NCI-H146 treated with DMSO at 0.1 percent for 48 hours (cell line): ENCODE measurements at regions not wholly inside any gene's neighbourhood (a gene's known extent, or its start where the extent isn't known, plus 50 kb on each side); places are given as distances from the start of the nearest gene placed in this dataset.

Source experiments
- DNase-seq: peaks from one replicate; lab custom pipeline; 2025; ENCODE audit not compliant: unreplicated experiment; lab: John Stamatoyannopoulos, UW

- DNase-seq: no peak
Observed at GRCh38 chr1:201705389-201705788, 123.6 kb upstream of the IPO9 start.

DNA sequence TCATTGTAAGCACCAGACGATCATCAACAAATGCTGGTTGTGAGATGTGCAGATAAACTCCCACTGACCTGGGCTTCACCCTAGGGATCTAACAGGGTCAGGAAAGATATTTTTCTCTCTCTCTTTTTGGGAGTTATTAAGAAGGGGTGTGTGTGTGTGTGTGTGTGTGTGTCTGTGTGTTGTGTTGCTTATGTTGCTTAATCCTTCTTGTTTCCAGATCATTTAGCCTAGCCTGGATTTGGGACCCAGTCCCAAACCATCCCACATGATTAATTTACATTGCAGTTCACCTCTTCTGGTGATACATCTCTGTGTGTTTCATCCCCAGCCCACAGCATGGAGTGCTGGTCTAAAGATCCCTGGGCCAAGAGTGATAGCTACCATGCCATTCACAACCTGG, 122.8 kb upstream of the IPO9 start:
- no peak for DNase-seq

- no peak for DNase-seq
Observed at GRCh38 chr1:201707027-201707426, 121.9 kb upstream of the IPO9 start.

- no peak for DNase-seq
Observed at GRCh38 chr1:201707656-201708055, 121.3 kb upstream of the IPO9 start.

- DNase-seq: no peak
Observed at GRCh38 chr1:201708085-201708512, 120.9 kb upstream of the IPO9 start.

GRCh38 chr1:201708691-201709090, 120.3 kb upstream of the IPO9 start:
- DNase-seq: no peak

DNA sequence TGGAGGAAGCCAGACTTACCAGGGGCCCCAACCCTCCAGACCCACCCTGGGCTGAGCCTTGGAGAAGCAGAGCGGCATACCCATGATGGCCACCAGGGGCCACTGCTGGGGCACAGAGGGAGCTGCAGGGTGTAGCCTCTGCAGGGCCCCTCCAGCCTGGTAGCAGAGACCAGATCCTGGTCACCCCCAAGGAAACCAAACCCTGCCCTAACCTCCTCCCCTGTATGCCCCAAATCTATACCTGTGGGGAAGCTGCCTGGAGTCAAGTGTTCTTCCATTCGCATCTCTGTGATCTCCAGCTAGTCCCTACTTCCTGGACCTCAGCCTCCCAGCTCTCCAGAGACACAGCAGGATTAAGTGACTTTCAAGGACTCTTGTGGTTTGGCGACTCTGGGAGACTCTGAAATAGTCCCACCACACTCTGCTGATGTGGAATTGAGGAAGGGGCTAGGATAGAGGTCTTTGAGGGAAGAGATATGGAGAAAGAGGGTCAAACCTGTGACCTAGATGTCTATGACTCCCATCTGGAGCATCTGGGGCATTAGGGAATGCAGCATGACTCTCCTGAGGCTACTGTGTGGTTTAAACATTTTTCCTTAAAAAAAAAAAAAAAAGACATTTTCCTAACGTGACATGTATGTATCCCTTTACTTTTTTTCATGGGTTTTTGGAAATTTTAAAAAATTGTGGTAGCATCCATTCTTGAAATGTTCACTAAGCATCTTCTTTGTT, 119.2 kb upstream of the IPO9 start:
- no peak for DNase-seq

DNA sequence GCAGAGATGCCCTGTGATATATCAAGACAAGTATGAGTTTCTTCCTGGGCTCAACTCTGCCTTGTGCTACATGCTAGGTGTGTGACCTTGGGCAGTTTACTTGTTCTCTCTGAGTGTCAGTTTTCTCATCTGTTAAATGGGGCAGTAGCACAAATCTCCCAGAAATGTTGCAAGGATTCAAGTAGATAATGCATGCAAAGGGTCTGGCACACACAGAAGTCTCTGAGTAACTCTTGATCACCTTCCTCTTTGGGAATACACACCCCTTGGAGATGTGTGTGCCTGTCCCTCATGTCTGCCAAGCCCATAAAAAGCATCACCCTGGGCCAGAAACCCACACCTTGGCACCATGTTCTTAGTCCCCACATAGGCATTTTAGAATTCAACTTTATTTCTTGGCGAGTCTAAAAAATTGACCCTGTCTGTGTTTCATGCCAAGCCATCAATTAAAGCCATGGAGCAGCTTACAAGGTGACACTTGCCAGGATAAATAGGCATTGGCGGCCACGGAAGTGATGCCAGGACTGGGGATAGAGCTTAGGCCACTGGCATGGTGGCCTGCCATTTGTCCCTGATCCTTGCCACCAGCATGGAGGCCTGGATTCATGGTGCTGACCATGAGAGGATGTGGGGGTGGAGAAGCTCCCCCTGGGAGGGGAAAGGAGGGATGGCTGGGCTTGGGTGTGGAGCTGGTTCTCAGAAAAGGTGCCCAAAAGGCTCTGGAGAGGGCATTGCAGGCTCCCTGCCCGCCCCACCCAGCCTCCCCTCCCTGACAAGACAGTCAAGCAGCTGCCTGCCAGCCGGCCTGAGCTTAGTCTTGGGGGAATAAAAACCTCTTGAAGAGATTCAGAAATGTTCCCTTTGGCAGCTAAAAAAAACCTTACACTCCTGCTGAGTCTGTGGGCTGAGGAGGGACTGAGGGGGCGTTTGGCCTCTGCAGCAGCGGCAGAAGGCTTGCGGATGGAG, 118.0 kb upstream of the IPO9 start:
- DNase-seq: no peak

DNA sequence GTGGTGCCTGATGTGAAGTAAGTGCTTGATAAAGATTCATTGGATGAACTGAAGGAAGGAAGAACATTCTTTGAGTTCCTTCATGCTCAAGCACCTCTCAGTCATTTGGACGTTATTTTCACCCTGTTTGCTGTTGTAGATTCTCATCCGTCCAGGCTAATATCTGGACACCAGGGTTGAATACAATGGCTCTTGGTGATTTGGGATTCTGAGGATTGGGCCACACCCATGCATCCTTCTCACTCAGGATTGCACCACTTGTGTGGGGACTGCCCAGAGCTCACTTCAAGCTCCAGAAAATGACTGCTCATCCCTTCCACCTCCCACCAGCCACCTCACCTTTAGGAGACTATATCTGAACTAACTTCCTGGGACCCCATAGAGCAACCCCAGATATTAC, 117.1 kb upstream of the IPO9 start:
- no peak for DNase-seq

GRCh38 chr1:201712387-201713085, 116.4 kb upstream of the IPO9 start:
- DNase-seq: no peak

- no peak for DNase-seq
Observed at GRCh38 chr1:201713086-201713810, 115.7 kb upstream of the IPO9 start.

- DNase-seq: no peak
Observed at GRCh38 chr1:201714542-201715329, 114.2 kb upstream of the IPO9 start.

GRCh38 chr1:201715351-201715750, 113.6 kb upstream of the IPO9 start:
- no peak for DNase-seq

DNA sequence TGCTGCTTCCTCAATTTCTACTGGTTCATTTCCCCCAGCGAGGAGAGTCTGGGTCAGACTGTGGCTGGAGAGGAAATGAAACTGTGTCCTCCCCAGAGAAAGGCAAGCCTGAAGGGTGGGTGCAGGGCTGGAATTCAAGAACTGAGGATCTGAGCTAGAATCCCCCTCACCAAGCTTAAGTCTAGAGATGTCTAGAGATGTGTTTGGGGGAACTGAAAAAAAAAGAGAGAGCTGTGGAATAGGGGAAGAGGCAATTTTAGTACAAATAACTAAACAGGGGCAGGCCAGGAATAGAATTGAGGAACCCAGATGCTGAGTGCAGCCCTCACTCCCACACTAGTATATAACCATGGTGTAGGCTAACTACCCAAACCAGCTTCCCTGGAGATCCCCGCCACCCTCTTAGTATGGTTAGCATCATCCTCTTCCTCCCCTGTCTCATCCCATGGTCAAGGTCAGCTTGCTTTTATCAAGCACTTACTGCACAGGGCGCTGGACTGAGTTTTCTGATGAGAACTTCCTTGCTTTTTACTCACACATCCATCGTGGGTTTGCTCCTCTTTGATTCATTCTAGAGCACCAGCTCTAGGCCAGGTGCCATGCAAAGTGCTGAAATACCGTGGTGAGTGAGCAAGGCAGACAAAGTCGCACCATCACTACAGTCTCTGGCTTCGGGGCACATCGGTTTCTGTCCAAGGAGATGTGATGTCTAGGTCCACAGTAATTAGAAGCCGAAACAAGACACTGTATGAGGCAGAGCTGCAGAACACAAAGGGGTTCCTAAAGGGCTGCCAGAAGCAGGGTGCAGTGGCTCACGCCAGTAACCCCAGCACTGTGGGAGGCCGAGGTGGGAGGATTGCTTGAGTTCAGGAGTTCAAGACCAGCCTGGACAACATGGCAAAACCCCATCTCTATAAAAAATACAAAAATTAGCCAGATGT, 112.9 kb upstream of the IPO9 start:
- DNase-seq: no peak

GRCh38 chr1:201716742-201717135, 112.2 kb upstream of the IPO9 start:
- no peak for DNase-seq

DNA sequence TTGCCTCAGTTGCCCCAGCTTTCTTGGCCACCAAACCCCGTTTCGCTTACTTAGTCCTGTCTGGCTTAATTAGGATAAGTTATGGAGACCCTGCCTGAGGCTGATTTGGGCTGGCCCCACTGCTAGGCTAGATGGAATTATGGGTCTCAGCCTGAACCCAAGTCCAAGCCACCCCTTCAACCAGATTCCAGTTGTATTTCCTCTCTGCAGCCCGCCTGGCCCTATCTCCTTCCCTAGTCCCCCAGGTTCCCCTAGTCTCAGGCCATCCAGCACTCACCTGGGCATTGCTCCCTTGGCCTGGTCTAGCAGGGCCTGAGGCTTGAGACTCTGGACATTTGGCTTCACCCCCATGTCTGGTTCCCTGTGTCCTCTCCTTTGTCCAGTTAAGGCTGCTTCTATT, 111.7 kb upstream of the IPO9 start:
- no peak for DNase-seq

DNA sequence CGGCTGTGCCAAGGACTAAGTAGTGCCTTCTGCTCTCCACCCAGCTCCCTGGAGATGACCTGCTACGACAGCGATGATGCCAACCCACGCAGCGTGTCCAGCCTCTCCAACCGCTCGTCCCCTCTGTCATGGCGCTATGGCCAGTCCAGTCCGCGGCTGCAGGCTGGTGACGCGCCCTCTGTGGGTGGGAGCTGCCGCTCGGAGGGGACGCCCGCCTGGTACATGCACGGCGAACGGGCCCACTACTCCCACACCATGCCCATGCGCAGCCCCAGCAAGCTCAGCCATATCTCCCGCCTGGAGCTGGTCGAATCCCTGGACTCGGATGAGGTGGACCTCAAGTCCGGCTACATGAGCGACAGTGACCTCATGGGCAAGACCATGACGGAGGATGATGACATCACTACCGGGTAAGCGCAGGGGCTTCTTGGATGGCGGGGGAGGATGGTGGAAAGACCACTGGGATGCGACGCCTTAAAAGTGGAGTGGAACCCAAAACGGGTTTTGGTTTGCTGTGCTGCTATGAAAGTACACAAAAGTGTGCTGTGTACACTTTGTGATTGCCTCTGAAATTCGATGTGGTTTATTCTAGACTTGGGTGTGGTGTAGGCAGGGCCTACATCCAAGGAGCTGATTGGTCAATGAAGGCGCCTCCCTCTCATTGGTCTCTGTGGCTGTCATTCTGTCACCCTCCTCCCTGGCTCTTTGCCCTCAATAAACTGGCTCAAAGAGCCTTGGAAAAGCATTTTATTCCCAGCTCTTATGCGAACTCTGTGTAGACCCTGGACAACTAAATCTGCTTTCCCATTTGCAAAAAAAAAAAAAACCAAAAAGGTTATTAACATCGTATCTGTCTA, 110.4 kb upstream of the IPO9 start:
- no peak for DNase-seq
